Brain microvascular endothelial cell (primary cell): ENCODE measurements at regions not wholly inside any gene's neighbourhood (a gene's known extent, or its start where the extent isn't known, plus 50 kb on each side); places are given as distances from the start of the nearest gene placed in this dataset.
"Not testable (repeated sequence)": the region's sequence is repeated elsewhere in the genome, so short reads cannot be mapped to it uniquely, and the experiment has no call there.

Source experiments
- DNase-seq: peaks from one replicate; pipeline ENCODE4 v3.0.0-alpha.2; 2020
- H3K27ac ChIP-seq: fragments of 250-450 bp; sonication (Bioruptor Pico); 2 replicates; pipeline ENCODE4 v1.5.1; 2020; ENCODE audit warnings: mild to moderate bottlenecking, moderate library complexity
- H3K27me3 ChIP-seq: fragments of 250-450 bp; sonication (Bioruptor Pico); replicated peaks from 2 replicates; pipeline ENCODE4 v1.5.1; 2020; ENCODE audit warnings: mild to moderate bottlenecking
- H3K36me3 ChIP-seq: fragments of 250-450 bp; sonication (Bioruptor Pico); replicated peaks from 2 replicates; pipeline ENCODE4 v1.5.1; 2020; ENCODE audit warnings: mild to moderate bottlenecking
- H3K4me3 ChIP-seq: 2 replicates; pipeline ENCODE4 v1.5.1; 2011; ENCODE audit warnings: low read depth, mild to moderate bottlenecking, control low read depth, low read length, moderate library complexity
- CTCF ChIP-seq: IDR thresholded peaks from 2 replicates; pipeline ENCODE4 v1.5.1; 2011; ENCODE audit warnings: low read depth, mild to moderate bottlenecking, moderate library complexity, low read length, control low read depth, inconsistent platforms; ENCODE audit errors: missing control alignments
- in situ Hi-C: cut with HindIII; loops from 2 replicates; pipeline ENCODE4 v1.10.0; 2017; ENCODE audit warnings: low sequenced_read_pairs, low pct_ligation_motif_present

- no peak for DNase-seq
- TF ChIP-seq CTCF, result no peak
- no peak overlapping the region for H3K4me3 ChIP-seq
- H3K27me3 ChIP-seq, result no peaks in the 10 kb centered on the region
- no peak overlapping the region for H3K27ac ChIP-seq
- in situ Hi-C loops, result no loop called here
- H3K36me3 ChIP-seq, result no peaks in the 10 kb centered on the region
Observed at GRCh38 chr5:13143214-13143613, 801.3 kb downstream of the DNAH5 start.

DNA sequence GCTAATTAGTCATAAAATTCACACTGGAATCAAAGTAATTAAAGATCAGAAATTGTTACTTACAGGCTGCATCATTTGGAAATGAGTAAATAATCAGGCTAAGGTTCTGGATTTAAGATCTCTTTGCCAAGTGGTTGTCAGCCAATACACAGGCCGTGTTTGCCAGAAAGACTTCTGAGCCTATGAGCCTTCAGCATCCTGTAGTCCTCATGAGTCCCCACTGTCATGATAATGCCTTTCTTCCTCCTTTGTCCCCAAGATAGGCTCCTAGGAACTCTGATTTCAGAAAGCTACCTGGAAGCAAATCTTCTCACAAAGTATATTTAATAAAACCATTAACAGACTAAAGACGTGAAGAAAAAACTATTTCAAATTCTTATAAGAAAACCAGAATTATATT is 810.5 kb downstream of the DNAH5 start:
- in situ Hi-C loops, result no loop called here
- H3K4me3 ChIP-seq, result no peak overlapping the region
- no peak overlapping the region for H3K27ac ChIP-seq
- H3K27me3 ChIP-seq, result no peaks in the 10 kb centered on the region
- no peak for DNase-seq
- no peaks in the 10 kb centered on the region for H3K36me3 ChIP-seq
- no peak for TF ChIP-seq CTCF

DNA sequence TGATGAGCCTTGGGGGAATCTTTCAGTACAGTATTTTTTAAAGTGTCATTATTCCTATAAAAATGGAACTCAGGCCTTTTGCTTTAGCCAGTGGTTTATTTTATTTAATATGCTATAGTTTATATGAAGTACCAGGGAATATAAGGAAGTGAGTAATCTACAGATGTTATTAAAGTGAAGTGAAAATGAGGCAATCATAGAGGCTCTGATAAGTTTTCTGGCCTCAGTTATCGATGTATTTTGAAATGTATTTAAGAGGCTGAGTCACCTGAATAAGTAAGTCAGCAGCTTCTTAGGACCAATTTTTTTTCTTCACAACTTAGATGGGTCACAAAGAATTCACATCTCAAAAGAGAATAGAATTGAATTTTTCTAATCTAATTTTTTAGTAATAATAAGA is 829.0 kb downstream of the DNAH5 start:
- no peak for TF ChIP-seq CTCF
- Histone ChIP-seq H3K36me3 (no peaks in the 10 kb centered on the region), H3K4me3 (no peak overlapping the region), H3K27ac (no peak overlapping the region), H3K27me3 (no peaks in the 10 kb centered on the region)
- in situ Hi-C loops, result no loop called here
- no peak for DNase-seq

- H3K27ac ChIP-seq, result no peak overlapping the region
- in situ Hi-C loops, result no loop called here
- no peaks in the 10 kb centered on the region for H3K27me3 ChIP-seq
- H3K36me3 ChIP-seq, result no peaks in the 10 kb centered on the region
- no peak for TF ChIP-seq CTCF
- no peak overlapping the region for H3K4me3 ChIP-seq
- DNase-seq, result no peak
Observed at GRCh38 chr5:13108265-13108664, 836.2 kb downstream of the DNAH5 start.

- no peak overlapping the region for H3K4me3 ChIP-seq
- H3K27ac ChIP-seq, result no peak overlapping the region
- no peaks in the 10 kb centered on the region for H3K36me3 ChIP-seq
- in situ Hi-C loops, result no loop called here
- no peak for DNase-seq
- no peak for TF ChIP-seq CTCF
- no peaks in the 10 kb centered on the region for H3K27me3 ChIP-seq
Observed at GRCh38 chr5:13107537-13107936, 837.0 kb downstream of the DNAH5 start.

DNA sequence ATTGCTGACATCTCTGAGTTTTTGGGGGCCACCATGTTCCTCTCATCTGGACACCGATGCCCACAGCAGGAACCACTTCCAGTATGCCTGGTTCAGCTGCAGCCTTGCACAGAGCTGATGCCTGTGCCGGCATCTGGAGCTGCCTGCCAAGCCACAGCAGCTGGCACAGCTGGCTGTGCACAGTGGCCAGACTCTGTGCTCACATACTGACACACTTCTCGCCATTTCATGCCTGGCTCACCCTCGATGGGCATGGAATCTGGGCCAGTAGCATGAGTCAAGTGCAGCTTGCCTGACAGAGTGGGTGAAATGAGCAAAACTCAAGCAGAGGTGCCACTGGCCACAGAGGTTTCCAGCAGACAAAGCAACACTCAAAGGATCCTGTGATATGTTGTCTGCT is 863.4 kb downstream of the DNAH5 start:
- TF ChIP-seq CTCF, result no peak
- Histone ChIP-seq H3K4me3 (no peak overlapping the region), H3K27ac (no peak overlapping the region), H3K27me3 (no peaks in the 10 kb centered on the region), H3K36me3 (no peaks in the 10 kb centered on the region)
- in situ Hi-C loops, result no loop called here
- DNase-seq, result no peak

DNA sequence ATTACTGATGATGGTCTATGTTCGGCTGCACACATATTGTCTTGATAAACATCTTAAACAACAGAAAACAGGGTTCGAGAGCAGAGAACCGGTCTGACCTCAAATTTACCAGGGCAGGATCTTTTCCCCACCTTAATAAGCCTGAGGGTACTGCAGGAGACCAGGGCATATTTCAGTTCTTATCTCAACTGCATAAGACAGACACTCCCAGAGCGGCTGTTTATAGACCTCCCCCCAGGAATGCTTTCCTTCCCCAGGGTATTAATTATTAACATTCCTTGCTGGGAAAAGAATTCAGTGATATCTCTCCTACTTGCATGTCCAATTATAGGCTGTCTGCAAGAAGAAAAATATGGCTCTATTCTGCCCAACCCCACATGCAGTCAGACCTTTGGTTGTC is 871.6 kb downstream of the DNAH5 start:
- H3K27ac ChIP-seq, DNase-seq, H3K4me3 ChIP-seq, in situ Hi-C loops, H3K27me3 ChIP-seq, H3K36me3 ChIP-seq: not testable (repeated sequence)
